HG02588 (cell line): ENCODE measurements at regions not wholly inside any gene's neighbourhood (a gene's known extent, or its start where the extent isn't known, plus 50 kb on each side); places are given as distances from the start of the nearest gene placed in this dataset.

Experiments
- ATAC-seq: cut with Tn5 transposase; IDR thresholded peaks from one replicate; pipeline ENCODE4 v1.9.1; 2021; ENCODE audit warnings: mild to moderate bottlenecking, moderate library complexity; ENCODE audit not compliant: unreplicated experiment

DNA sequence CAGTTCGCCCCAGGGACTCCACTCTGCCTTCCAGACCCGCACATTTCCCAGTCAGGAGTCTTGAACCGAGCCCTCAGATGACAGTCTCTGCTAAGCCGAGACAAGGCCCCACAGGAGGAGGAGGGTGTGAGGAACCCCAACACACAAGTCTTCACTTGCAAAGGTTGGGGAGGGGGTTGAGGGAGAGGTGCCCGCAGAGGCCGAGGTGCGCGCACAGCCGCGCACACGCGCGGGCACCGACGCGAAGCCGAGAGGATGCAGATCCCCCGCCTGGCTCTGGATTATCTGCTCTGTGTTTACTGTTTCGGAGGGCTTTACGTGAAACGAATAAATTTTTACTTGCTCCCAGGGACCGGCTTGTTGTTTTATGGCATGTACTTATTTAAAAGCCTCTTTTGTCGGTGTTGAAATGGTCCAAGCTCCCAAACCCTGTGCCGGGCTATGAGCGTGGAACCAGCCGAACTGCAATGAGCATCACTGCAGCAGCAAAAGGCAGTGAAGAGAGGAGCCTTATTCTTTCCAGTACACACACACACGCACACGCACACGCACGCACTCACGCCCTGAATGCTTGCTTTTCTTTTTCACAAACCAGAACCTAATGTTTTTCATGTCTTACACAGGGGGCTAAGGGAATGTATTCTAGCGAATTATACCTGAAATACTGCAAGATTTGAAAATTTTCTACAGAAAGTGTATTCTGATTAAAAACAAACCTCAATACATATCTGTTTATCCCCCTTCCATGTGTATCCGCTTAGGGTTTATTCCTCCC is 297.7 kb downstream of the PARP8 start:
- no peak for ATAC-seq

DNA sequence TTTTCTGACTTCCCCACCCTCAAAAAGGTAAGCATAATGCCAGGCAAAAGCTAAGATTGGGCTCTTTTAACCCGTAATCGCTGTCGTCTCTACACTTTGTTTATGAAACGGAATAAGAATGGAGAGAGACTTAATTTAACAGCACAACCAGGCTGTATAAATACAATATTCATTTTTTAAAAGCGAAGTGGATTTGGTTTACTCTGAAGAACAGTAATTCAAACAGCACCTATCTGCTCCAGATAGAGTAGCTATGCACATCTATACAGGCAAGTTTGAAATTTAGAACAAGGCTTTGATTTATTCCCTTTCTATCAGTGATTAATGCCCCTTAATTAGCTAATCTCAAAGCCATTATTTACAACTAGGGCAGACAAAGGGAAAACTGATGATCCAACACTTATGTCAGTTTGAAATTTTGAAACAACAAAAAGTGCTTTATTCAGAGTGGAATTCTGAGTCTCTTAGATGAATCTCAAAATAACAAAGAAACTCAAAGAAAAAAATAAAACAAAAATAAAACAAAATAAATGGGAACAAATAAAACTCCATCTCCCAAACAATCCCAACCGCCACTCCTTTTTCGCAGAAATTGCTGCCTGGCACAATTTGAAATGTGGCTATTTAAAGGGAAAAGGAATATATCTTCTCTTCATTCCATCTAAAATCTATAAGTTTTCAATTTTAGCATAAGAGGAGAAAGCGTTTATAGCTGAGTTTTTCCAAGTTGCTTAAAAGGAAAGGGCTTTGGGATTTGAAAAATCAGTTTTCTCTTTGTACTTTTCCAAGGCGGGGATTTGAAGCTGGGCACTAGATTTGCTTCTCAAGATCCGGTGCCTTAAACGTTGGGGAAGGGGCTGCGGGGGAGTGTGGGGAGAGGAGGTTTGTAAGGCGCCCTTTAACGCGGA is 298.6 kb downstream of the PARP8 start:
- ATAC-seq = no peak

DNA sequence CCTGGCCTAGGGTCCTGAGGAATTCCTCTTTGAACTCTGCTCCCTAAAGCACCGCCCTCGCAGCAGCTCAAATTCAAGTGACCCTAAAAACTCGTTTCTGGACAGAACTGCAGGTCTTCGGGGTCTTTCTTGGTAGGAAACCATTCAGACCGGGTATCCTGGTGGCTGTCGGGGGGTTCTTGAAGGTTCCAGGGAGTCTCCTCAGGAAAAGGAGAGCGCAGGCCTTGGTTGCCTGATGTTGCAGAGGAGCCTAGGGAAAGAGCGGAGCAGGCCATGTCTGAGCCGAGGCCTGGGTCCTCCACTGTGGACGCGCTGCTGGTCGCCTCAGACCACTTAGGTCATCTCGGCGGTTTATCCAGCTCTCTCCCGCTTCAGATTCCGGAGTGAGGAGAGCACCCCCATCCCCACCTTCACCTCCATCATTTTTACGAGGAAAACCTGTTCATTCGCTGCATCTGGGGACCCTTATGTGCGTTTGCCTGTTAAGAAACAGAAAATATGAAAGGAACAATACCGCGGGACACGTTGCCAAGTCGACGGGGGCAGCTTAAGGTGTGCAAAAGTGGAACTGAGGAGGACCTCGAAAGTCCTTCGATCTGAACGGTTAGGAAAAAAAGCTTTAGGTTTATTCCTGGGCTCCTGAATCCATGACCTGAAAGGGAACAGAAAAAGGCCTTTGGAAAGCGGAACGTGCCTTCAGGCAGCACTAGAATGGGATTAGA is 299.4 kb downstream of the PARP8 start:
- ATAC-seq = no peak

DNA sequence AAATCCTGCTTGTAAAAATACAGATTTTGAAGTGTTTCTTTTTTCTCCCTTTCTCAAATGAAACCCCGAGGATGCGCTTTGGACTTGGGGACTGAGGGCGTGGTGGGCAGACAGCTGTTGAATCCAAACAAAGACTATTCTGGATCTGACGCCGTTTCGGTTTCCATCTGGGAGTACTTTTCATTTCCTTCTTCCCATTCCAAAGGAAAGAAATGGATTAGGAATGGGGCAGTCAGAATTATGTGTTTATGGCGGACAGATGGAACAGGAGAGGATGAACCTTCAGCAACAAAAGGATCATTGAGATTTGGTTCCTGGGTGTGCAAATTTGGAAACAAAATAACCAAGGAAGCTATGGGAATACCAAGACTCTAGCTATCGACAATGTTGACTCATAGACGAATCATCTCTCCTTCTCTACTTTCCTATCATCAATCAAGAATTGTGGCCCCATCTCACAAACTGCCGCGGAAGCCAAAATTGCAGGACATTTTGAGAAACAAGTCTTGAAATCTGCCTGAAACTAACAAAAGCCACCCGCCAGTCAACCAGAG is 300.6 kb downstream of the PARP8 start:
- no peak for ATAC-seq

DNA sequence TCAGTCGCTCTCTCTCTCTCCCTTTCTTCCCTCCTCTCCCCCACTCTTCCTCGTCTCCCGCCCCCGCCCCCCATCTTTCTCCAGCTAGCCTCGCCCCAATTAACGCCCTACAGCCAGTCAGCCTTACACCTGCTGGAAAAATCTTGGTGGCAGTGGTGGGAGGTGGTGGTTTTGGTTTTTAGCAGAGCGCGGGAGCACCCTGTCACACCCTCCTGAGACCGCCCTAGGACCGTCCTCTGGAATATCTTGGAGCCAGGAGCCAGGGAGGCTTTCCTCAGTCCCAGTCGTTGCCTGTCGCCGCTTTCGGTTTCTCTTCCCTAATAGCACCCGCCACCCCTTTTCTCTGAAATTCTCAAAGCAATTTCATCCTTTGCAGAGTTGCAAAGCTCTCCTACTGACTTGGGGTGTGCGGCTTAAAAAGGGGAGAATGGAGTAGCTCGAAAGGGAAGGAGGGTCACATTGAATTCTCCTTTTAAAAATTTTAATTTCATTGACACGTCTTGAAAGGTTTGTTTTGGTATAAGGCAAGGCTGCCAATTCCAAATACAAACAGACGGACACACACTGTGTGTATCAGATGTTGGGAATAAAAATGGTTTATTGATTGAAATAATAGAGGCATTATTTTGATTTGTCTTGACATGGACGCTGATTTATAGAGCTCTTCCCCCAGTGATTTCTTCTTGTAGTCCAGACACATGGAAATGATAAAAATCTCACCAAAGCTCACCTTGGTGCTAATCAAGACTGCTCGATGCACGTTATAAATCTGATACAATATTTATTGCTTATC is 301.3 kb downstream of the PARP8 start:
- no peak for ATAC-seq

DNA sequence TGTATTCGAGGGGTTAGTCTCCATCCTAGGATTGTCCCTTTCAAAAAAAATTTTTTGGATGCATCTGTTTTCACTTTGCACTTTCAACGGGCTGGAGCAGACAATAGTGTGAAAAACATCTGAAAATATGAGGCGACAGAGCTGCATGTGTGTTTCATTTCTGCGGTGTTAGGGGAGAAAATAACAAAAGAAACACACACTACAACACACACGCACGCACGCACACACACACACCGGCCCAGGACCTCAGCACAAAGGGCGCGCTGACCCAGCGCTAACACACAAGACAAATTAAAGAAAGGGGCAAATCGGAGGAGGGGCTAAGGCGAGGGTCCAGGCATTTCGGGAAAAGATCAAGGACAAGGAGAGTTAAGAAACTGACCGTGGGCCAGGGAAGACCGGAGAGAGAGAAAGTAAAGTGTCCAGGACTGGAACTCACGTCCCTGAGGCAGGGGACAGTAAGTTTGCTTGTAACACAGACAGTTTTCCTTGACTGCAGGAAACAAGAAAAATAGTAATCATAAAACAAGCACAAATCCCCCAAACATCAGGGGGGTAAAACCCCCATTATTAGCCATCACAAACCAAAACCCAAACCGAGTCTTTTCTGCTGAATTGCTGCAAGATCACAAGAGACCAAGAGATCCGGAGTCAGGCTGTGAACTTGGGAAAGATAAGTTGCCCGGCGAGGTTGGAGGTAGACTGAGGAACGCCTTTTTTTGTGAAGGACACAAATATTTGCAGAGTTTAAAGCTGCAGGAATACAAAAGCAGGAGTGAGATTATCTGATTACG is 302.1 kb downstream of the PARP8 start:
- ATAC-seq = no peak

DNA sequence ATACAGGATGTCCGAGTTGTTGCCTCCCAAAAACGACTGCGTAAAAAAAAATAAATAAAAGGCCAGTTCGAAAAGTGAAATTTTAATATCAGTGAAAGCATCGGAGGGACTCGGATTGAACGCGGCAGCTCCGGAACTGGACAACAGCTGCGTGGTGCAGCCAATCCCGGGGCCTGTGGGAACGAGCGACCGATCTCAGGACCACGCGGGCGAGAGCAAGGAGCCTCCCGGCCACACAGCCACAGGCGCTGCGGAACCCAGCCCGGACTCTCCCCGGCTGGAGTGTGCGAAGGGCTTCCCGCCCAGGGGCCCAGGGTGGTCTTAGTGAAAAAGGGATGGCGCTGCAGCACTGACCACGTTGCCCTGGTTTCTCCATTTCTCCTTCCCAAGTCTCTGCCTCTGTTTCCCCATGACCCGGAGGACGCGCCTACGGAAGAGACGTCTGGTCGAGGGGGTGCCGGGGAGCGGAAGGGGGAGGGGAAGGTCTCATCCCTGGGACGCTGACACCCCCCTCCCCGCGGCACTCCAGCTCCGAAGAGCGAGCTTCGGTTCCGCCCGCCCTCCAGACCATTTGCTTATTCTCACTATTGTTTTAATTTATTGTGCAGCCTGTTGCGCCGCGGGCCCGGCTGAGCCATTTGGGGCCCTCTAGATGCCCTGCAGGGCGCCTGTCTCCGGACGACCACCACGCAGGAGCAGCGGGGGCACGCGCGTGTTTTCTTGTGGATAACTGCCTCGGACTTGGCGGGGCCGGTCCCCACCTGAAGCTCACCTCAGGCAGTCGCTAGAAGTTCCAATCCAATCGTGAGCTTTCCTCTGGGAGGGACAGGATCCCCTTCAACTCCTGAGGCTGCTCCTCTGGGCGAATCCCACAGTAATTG is 303.0 kb downstream of the PARP8 start:
- no peak for ATAC-seq

DNA sequence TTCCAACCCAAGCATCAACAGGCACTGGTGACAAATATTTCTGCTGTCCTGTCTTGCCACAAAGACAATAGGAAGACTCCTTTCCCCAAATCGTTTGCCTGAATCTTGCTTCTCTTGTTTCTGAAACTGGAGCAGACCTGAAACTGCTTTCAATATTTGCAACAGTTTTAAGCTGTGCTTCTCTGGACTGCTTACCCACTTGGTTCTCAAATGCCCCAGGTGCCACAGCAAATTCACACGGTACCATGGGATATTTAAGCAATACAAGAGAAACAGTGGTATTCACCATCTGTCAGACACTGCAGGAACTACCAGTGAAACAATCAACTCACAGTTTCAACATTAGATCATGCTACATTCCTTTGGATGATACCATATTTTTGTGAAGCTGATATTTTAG is 309.4 kb downstream of the PARP8 start:
- ATAC-seq = no peak

DNA sequence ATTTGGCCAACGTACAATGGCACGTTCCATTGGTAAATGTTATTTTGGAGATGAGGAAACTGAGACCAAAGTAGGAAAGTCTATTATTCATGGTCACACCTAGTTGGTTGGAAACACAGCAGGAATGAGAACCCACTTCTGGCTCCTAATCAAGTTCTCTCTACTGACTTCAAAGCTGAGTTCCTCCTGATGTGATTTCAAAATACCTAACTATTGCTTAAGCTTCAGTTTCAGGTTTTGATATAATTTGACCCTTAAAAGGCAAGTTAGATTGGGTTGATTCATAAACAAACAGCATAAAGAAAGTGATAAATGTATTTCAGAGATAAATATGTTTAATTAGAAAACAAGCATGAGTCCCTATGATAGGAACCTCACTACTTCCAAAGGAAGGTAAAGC is 312.5 kb downstream of the PARP8 start:
- no peak for ATAC-seq

DNA sequence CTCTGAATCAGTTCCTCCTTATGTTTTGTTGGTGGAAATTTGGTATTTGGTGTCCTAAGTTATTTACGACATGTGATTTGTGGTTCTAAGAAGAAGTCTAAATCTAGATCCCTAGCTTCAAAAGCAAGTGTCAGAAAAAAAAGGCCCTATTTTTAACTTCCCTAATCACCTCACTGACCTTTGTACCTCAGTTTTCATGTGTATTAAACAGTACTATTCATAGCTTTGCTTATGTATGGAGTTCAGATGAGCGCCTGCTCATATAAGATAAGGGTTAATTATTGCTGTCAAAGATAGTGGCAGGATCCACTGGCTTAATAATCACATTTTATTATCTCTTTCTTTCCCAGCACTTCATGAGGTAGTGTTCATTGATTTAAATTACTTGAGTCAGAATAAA is 318.2 kb downstream of the PARP8 start:
- ATAC-seq = no peak

DNA sequence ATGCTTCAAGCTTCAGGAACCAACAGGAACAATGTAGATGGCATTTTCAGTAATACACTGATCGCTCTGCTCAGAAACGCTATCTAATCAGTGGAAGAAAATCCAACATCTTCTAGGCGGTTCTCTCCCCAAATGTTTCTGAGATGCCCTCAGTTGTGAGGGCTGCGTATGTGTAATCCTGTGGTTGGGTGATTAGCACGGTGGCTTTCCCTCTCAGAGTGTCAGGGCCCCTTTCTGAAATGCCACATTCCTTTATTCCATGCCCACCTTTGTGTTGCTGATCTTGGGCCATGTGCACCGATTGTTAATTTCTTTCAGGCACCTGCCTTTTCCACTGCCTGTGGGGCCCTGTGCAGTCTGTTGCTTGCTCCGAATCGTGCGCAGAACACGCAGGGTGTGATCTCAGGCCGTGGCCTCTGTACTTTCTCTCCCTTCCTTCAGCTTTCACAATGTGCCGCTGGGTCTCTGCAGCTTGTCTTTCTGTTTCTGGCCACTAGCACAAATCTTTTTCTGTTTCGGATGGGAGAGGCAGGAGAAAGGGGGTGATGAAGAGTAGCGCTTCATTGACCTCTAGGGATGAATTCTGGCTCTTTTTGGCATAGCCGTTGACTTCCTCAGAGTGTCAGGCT is 324.0 kb downstream of the PARP8 start:
- ATAC-seq = no peak

DNA sequence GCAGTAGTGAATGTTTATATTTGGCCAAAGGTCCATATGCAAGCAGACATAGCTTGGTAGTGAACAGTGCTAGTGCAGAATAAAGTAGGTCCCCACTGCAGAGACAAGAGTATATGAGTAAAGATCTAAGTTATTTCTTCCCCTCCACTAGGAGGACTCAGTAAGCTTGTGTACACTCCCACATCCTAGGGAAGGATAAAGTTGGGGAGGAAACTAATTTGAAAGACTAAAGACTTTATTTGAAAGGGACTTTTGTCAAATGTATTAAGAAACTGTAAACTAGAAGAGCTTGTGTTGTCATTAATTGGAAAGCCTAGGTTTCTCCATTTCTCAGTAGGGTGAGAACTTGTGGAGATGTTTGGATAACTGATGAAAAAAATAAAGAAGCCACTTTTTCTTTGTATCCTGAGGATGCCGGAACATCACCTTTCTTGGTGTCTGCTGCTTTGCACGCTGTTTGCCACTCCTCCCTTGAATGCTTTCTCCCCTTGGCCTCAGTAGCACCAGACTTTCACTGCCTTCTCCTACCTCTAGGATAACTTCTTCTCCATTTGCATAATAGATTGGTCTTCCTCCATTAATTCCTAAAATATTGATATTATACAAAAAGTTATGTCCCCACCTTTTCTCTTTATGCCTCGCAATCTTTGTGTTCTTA is 329.0 kb downstream of the PARP8 start:
- no peak for ATAC-seq

DNA sequence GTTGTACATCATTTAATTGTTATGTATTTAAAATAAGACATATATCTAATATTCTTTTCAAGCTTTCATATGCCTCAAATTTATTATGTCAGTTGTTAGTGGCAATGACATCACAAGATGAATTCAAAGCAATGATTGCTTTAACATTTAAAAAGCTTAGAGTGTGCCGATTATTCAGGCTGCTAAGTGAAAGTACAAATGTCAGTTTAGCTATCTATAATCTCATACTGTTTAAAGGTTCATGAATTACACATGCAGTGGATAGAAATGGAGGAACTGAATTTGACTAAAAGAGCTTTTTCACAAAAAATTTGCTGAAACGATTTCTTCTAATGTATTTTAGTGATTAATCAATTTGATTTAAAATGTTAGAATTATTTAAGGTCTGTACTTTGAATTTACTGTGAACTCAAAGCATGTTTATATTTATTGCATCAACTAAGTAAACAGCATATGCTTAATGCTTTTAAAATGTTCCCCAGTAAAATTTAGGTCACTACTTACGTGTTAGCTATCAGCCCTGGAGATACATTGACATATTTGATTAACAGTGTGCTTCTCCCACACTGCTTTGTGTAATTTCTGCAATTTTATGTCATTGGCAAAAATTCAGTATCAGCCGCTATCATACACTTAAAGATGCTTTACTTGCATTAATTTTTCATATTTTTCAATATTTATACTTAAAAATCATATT is 334.9 kb downstream of the PARP8 start:
- ATAC-seq = no peak

DNA sequence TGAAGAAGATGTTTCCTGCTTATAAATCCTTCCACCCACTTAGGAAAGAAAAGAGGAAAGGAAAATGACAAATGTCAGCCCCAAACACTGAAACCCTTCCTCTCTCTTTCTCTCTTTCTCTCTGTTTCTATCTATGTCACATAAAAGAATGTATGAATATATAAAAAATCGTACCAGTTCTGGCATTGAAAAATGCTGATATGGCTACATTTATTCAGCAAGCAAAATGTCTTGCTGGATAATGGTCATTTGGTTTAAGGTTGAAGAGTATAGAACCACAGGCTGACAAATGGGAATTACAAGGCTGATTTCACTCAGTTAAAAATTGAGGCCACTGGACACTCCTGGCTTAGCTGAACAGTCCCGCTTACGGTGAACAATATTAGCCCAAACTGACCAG is 335.9 kb downstream of the PARP8 start:
- ATAC-seq = no peak

DNA sequence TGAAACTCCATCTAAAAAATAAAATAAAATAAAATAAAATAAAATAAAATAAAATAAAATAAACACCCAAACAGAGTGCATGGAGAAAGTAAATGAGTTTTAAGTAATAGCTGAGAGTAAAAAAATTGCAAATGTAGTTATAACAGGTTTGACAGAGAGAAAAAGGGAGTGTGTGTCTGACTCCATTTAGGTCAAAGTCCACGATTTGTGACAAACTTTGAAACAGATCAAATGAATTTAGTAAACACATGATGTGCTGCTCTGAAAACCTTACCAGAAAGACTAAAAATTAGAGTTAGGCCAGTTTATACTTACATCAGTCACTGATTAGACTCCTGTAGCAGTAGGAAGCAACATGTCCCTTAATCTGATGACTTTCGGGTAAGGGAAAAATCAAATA is 346.6 kb downstream of the PARP8 start:
- ATAC-seq = no peak

DNA sequence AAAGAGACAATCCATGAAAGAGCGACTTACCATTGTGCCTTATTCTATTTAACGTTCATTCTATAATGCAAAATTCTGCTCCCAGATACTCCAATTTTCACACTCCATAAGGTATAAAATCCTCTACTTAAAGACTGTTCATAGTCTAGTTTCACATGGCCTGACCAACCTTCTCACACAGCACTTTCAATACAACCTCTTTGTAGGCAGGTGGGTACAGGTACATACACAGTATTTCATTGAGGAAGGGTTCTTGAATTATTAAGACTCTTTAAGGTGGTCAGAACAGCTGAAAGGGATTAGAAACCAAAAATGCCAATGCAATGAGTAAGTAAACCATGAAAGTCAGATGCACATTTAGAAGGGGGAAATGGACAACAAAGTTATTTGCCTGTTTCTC is 352.0 kb downstream of the PARP8 start:
- no peak for ATAC-seq

DNA sequence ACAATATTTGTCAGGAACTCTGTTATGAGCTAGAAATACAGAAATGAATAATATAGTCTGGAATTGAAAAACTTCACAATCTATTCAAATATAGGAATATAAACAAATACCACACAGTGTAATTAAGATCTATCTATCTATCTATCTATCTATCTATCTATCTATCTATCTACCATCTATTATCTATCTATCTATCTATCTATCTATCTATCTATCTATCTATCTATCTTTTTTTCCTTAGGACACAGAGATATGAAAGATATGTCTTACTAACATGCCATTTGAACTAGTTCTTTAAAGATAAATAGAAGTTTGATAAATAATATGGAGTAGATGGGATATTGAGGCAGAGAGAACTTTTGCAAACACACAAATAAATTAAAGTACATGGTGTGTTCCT is 357.8 kb downstream of the PARP8 start:
- ATAC-seq = no peak
